Adipocyte (in vitro differentiated cells): ENCODE measurements at regions not wholly inside any gene's neighbourhood (a gene's known extent, or its start where the extent isn't known, plus 50 kb on each side); places are given as distances from the start of the nearest gene placed in this dataset.

Experiments
- DNase-seq: peaks from one replicate; pipeline ENCODE4 v3.0.0-alpha.2; 2015; ENCODE audit warnings: low read depth
- H3K27me3 ChIP-seq: replicated peaks from 2 replicates; pipeline ENCODE4 v1.7.0; 2013; ENCODE audit warnings: mild to moderate bottlenecking, low read length, moderate library complexity; ENCODE audit not compliant: control insufficient read depth, insufficient read depth
- H3K36me3 ChIP-seq: 2 replicates; pipeline ENCODE4 v1.7.0; 2013; ENCODE audit warnings: low read length, mild to moderate bottlenecking, moderate library complexity; ENCODE audit not compliant: control insufficient read depth, insufficient read depth, severe bottlenecking
- H3K4me1 ChIP-seq: 2 replicates; pipeline ENCODE4 v1.7.0; 2013; ENCODE audit warnings: mild to moderate bottlenecking, low read length, moderate library complexity; ENCODE audit not compliant: control insufficient read depth, insufficient read depth
- H3K4me3 ChIP-seq: 2 replicates; pipeline ENCODE4 v1.7.0; 2013; ENCODE audit warnings: mild to moderate bottlenecking, low read length, moderate library complexity
- H3K9ac ChIP-seq: 2 replicates; pipeline ENCODE4 v1.7.0; 2013; ENCODE audit warnings: mild to moderate bottlenecking, low read length, moderate library complexity
- H3K9me3 ChIP-seq: 2 replicates; pipeline ENCODE4 v1.7.0; 2013; ENCODE audit warnings: mild to moderate bottlenecking, low read length, moderate library complexity; ENCODE audit not compliant: control insufficient read depth

DNA sequence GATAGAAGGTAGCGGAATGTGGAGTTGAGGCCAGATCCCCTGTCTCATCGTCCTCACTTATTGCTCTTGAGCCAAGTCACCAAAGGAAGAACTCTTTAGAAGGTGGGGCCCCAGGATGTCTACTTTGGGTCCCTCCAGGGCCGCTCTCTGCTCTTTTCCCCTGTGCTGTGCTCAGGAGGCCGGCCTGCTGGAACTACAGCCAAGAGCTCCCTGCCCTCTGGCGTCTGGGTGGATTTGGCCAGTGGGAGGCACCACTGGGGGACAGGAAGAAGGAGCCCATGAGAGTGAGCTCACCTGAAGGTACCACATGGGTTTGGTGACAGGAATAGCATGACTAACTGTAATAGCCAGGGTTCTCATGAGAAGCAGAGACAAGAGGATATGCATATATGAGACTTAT lies 97.7 kb upstream of the FAM180A start:
- Histone ChIP-seq H3K4me3 (no peak overlapping the region), H3K36me3 (no peaks in the 10 kb centered on the region), H3K9me3 (no peaks in the 10 kb centered on the region), H3K4me1 (peaks cover 4% of the 10 kb centered on the region), H3K9ac (no peak overlapping the region), H3K27me3 (no peaks in the 10 kb centered on the region)
- no peak for DNase-seq

DNA sequence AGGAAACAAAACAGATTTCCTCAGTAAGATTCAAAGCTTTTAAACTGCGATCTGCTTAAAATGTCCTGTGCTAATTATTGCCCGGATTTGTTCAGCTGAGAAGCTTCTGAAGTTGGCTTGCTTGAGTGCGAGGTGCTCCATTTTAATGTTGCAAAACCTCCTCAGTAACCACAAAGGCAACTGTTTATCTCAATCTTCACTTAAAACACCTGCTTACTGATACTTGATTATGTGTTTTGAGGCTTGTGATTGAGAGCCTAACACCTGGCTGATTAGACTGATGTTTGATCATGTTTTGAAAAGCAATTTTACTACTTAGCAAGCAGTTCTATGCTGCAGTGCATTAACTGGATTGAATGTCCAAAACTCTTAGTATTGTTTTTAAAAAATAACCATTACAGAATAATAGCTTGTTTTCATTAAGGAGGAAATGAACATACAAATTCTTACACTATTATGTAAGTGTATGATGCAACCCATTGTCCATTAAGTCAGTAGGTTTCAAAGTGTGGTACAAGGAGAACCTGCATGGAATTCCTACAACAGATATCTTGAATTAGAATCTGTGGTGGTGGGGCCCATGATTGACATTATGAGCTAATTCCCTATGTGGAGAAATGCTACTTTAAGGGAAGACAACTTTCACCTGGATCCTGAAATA lies 96.9 kb upstream of the FAM180A start:
- H3K36me3 ChIP-seq = no peaks in the 10 kb centered on the region
- H3K27me3 ChIP-seq = no peaks in the 10 kb centered on the region
- H3K9ac ChIP-seq = no peak overlapping the region
- H3K9me3 ChIP-seq = no peaks in the 10 kb centered on the region
- H3K4me3 ChIP-seq = no peak overlapping the region
- DNase-seq = no peak
- H3K4me1 ChIP-seq = peaks cover 4% of the 10 kb centered on the region

DNA sequence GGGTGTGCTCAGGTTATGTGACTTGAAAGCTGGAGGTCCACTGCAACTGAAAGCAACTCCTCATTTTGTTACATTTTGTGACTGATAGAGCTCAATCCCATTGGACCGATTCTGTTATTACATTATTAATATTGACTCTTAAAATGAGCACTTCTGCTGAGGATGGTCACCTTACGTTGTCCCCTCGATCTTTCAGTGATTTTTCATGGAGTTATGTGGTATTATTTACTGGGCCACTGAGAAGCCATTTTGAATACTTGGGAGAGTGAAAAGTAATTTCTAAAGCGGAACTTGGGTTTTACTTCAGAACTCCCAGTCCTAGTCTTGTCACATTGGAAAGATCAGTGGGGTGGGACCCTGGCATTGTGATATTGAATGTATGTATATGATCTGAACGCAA lies 96.3 kb upstream of the FAM180A start:
- H3K4me3 ChIP-seq = no peak overlapping the region
- DNase-seq = no peak
- no peak overlapping the region for H3K9ac ChIP-seq
- H3K27me3 ChIP-seq = no peaks in the 10 kb centered on the region
- peaks cover 4% of the 10 kb centered on the region for H3K4me1 ChIP-seq
- H3K9me3 ChIP-seq = no peaks in the 10 kb centered on the region
- H3K36me3 ChIP-seq = no peaks in the 10 kb centered on the region

DNA sequence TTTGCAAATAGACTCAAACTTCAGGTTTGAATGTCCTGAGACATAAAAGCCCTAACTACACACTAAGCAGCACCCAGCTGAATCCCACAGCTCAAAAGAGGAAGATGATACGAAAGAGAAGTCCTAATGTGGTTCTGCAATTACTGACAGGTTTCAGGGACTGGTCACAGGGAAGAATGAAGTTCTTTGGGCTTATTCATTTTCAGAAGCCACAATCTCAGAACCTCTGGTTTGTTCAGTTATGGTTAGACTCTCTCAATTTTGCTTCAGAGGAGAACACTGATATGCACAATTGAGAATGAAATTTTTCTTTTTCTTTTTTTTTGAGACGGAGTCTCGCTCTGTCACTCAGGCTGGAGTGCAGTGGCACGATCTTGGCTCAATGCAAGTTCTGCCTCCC lies 94.6 kb upstream of the FAM180A start:
- H3K9me3 ChIP-seq = no peaks in the 10 kb centered on the region
- H3K9ac ChIP-seq = no peak overlapping the region
- H3K36me3 ChIP-seq = no peaks in the 10 kb centered on the region
- DNase-seq = no peak
- no peaks in the 10 kb centered on the region for H3K27me3 ChIP-seq
- H3K4me1 ChIP-seq = peaks cover 4% of the 10 kb centered on the region
- H3K4me3 ChIP-seq = no peak overlapping the region

DNA sequence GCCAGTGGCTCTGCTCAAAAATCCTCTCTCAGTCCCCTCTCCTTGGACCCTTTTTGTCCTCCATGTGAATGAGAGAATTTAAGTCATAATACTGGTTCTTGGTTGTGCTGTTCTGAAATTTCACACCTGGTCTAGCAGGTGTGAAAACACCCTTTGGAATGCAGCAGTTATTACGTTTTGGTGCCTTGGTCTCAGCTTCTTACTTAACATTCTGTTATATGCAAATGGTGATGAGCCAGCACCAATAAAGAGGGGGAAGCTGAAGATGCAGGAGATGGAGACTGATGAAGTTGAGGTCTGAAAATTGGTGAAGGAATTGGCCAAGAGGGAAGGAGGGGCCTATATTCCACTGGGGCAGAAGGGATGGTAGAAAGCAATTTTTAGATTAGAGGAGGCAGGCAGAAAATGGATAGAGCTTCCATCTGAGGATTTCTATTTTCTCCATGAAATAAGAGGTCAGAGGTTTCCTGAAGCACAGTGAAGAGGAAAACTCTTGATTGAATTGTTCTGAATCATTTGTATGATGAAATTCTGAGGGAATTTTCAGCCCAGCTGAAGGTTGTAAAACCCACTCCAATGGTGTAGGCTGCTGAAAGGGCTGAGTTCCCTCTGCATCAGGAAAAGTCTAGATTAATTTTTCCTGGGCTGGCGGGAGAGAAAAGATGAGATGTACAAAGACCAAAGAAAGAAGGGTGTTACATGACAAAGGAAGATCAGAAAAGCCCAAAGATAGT lies 94.0 kb upstream of the FAM180A start:
- Histone ChIP-seq H3K4me1 (peaks cover 4% of the 10 kb centered on the region), H3K9ac (no peak overlapping the region)

DNA sequence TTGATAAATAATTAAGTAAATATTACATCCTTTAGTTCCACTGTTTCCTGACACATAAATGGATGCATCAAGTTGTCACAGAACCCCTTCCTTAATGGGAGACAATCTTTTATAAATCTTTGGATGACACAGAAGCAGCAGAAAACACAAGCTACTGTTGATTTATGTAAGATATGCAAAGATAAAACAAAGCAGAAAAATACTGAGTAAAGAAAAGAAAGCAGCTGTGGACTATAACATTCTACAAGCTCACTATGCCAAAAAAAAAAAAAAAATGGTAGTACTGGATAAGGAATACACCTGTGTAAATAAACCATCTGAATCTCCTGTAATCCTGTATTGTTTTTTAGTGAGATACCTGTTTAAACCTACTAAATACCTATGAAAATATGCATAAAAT lies 92.0 kb upstream of the FAM180A start:
- Histone ChIP-seq H3K9me3 (no peaks in the 10 kb centered on the region), H3K4me3 (no peak overlapping the region), H3K4me1 (peaks cover 4% of the 10 kb centered on the region), H3K9ac (no peak overlapping the region), H3K27me3 (peaks cover 3% of the 10 kb centered on the region), H3K36me3 (no peaks in the 10 kb centered on the region)
- no peak for DNase-seq

More for the DNA sequence above, 94.0 kb upstream of the FAM180A start:
- no peak overlapping the region for H3K4me3 ChIP-seq
- H3K9me3 ChIP-seq = no peaks in the 10 kb centered on the region
- no peaks in the 10 kb centered on the region for H3K36me3 ChIP-seq
- DNase-seq = peak; percentile 54
- no peaks in the 10 kb centered on the region for H3K27me3 ChIP-seq

DNA sequence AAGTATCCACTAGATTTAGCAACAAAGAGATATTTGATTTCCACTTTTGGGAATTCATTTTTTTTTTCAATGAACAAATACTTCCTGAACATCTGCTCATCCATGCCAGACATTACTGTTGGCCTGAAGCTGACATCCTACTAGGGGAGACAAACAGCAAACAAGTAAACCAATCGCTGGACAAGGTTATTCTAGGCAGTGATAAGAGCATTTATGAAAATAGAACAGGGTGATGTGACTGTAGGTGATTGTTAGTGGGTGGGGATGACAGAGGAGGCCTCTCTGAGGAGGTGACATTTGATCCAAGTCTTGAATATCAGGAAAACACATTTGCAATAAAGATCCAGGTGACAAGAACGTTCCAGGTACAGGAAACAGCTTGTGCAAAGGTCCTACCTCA lies 89.1 kb upstream of the FAM180A start:
- Histone ChIP-seq H3K9ac (no peak overlapping the region), H3K4me1 (no peaks in the 10 kb centered on the region), H3K9me3 (no peaks in the 10 kb centered on the region), H3K27me3 (peaks cover 4% of the 10 kb centered on the region), H3K4me3 (no peak overlapping the region), H3K36me3 (no peaks in the 10 kb centered on the region)
- no peak for DNase-seq

DNA sequence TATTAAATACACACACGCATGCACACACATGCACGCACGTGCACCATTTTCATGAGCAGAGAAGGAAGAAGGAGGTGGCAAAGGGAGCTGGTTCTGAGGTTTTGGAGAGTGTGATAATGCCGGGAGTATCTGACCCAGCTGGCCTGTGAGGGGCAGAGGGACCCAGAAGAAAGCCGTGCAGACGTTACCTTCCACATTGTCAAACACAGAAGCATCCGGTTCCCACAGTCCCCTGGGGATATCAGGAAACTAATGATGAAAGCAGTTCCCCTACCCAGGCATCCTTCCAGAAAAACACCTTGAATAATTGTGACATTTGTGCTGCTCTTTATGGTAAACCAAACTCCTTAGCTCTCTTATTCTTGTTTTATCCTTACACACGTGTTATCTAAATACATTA lies 85.7 kb upstream of the FAM180A start:
- H3K9me3 ChIP-seq = no peaks in the 10 kb centered on the region
- H3K27me3 ChIP-seq = peaks cover 23% of the 10 kb centered on the region
- no peak overlapping the region for H3K9ac ChIP-seq
- H3K4me3 ChIP-seq = no peak overlapping the region
- no peaks in the 10 kb centered on the region for H3K36me3 ChIP-seq
- no peak for DNase-seq
- no peaks in the 10 kb centered on the region for H3K4me1 ChIP-seq

DNA sequence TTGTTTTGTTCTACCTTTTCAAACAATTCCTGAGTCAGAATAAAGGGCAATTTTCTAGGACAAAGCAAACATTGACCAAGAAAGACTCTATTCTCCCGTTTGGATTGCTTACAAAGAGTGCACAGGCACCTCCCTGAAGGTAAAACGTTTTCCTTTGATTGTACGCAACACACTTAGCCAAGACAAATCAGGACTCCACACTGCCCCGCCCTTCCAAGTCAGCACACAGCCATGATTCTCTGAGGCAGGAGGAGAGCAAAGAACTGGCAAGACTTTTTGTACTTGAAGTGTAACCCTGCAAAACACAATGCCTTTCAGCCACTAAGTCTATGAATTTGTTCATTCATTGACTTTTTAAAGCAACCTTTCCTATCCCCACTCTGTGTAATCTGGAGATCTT lies 85.0 kb upstream of the FAM180A start:
- no peak overlapping the region for H3K4me3 ChIP-seq
- peaks cover 28% of the 10 kb centered on the region for H3K27me3 ChIP-seq
- H3K9ac ChIP-seq = no peak overlapping the region
- no peaks in the 10 kb centered on the region for H3K36me3 ChIP-seq
- no peaks in the 10 kb centered on the region for H3K4me1 ChIP-seq
- no peaks in the 10 kb centered on the region for H3K9me3 ChIP-seq
- DNase-seq = no peak

DNA sequence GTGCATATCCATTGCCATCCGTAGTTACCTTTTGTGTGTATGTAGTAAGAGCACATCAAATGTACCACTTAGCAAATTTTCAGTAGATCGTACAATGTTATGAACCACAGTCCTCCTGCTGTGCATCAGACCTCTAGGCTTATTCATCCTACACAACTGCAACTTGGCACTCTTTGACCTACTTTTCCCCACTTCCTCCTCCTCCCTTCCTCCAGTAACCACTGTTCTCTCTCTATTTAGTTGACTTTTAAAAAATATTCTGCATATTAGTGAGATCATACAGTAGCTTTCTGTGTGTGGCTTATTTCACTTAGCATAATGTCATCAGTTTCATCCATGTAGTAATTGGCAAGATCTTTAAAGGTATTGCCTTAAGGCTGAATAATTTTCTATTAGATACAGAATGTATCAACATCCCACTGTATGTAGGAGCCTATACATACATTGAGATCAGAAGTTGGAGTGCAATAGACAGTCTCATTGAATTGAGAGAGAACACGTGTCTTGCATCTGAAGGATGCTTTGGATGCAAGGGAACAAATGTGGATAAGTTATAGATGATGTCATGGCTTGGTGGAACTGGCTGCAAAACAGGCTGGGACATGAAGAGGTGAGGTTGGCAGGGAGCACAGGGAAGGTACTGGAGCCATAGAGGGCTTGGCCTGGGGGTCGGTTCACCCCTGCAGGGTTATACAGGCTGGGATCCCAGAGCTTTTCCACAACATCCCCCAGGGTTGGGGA lies 83.0 kb upstream of the FAM180A start:
- Histone ChIP-seq H3K9ac (no peak overlapping the region), H3K27me3 (peaks cover 31% of the 10 kb centered on the region), H3K4me3 (no peak overlapping the region), H3K9me3 (no peaks in the 10 kb centered on the region), H3K36me3 (no peaks in the 10 kb centered on the region), H3K4me1 (no peaks in the 10 kb centered on the region)
- no peak for DNase-seq

DNA sequence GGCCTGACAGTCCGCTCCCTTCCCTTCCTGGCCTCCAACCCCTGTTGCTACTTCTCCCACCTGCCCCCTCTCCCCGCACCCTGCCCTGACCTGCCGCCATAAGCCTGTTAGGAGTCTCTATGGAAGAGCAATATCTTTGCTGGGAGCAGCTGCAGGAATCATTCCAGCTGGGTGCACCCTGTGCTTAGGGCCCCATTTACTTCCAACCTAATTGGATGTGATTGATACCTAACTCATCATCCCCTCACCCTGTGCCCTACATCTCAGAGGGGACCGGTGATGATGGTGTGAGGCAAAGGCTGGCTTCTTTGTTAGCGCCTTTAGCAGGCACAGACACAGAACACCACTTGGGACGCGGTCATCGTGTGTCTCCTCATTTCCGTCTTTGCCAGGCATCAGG lies 80.0 kb upstream of the FAM180A start:
- H3K4me1 ChIP-seq = no peaks in the 10 kb centered on the region
- peaks cover 34% of the 10 kb centered on the region for H3K27me3 ChIP-seq
- no peaks in the 10 kb centered on the region for H3K9me3 ChIP-seq
- no peak for DNase-seq
- no peaks in the 10 kb centered on the region for H3K36me3 ChIP-seq
- no peak overlapping the region for H3K9ac ChIP-seq
- H3K4me3 ChIP-seq = no peak overlapping the region
